ENCODE measurements at regions not wholly inside any gene's neighbourhood (a gene's known extent, or its start where the extent isn't known, plus 50 kb on each side); places are given as distances from the start of the nearest gene placed in this dataset.

GRCh38 chr5:35339616-35340100 lies 109.4 kb upstream of the PRLR start:
- Histone ChIP-seq H3K4me1 (no peaks in the 10 kb centered on the region), H3K27me3 (no peaks in the 10 kb centered on the region), H3K9me3 (no peaks in the 10 kb centered on the region), H3K4me3 (ENCODE audit: low read depth, low read length) (no peak overlapping the region), H3K36me3 (no peaks in the 10 kb centered on the region)
- TF ChIP-seq CTCF (IDR thresholded peaks at IDR 0.05; ENCODE audit: low read depth, low read length), result no peak
- DNase-seq, result no peak

- no peak for DNase-seq
- H3K9me3 ChIP-seq, result no peaks in the 10 kb centered on the region
- H3K4me1 ChIP-seq, result no peaks in the 10 kb centered on the region
- H3K36me3 ChIP-seq, result no peaks in the 10 kb centered on the region
- no peak for TF ChIP-seq CTCF (IDR thresholded peaks at IDR 0.05; ENCODE audit: low read depth, low read length)
- H3K4me3 ChIP-seq (ENCODE audit: low read depth, low read length), result no peak overlapping the region
- H3K27me3 ChIP-seq, result no peaks in the 10 kb centered on the region
These were observed 108.7 kb upstream of the PRLR start for GRCh38 chr5:35339006-35339405.

- Histone ChIP-seq H3K36me3 (no peaks in the 10 kb centered on the region), H3K4me3 (ENCODE audit: low read depth, low read length) (no peak overlapping the region), H3K27me3 (no peaks in the 10 kb centered on the region), H3K9me3 (no peaks in the 10 kb centered on the region), H3K4me1 (no peaks in the 10 kb centered on the region)
- TF ChIP-seq CTCF (IDR thresholded peaks at IDR 0.05; ENCODE audit: low read depth, low read length), result no peak
- DNase-seq, result no peak
These were observed 107.8 kb upstream of the PRLR start for GRCh38 chr5:35338157-35338453.

GRCh38 chr5:35337340-35338156 lies 107.3 kb upstream of the PRLR start:
- Histone ChIP-seq H3K9me3 (no peaks in the 10 kb centered on the region), H3K4me3 (ENCODE audit: low read depth, low read length) (no peak overlapping the region), H3K4me1 (no peaks in the 10 kb centered on the region), H3K36me3 (no peaks in the 10 kb centered on the region), H3K27me3 (no peaks in the 10 kb centered on the region)
- TF ChIP-seq CTCF (IDR thresholded peaks at IDR 0.05; ENCODE audit: low read depth, low read length), result no peak
- DNase-seq, result no peak

- Histone ChIP-seq H3K4me3 (ENCODE audit: low read depth, low read length) (no peak overlapping the region), H3K36me3 (no peaks in the 10 kb centered on the region)
- no peak for TF ChIP-seq CTCF (IDR thresholded peaks at IDR 0.05; ENCODE audit: low read depth, low read length)
These were observed 105.9 kb upstream of the PRLR start for GRCh38 chr5:35336230-35336629.

GRCh38 chr5:35335752-35336151 lies 105.5 kb upstream of the PRLR start:
- no peaks in the 10 kb centered on the region for H3K4me1 ChIP-seq
- no peak for TF ChIP-seq CTCF (IDR thresholded peaks at IDR 0.05; ENCODE audit: low read depth, low read length)
- H3K9me3 ChIP-seq, result no peaks in the 10 kb centered on the region
- DNase-seq, result no peak
- H3K36me3 ChIP-seq, result no peaks in the 10 kb centered on the region
- no peaks in the 10 kb centered on the region for H3K27me3 ChIP-seq
- H3K4me3 ChIP-seq (ENCODE audit: low read depth, low read length), result no peak overlapping the region

More at GRCh38 chr5:35336230-35336629, 105.9 kb upstream of the PRLR start:
- Histone ChIP-seq H3K27me3 (no peaks in the 10 kb centered on the region), H3K9me3 (no peaks in the 10 kb centered on the region), H3K4me1 (no peaks in the 10 kb centered on the region)
- DNase-seq, result no peak
